ENCODE measurements at regions not wholly inside any gene's neighbourhood (a gene's known extent, or its start where the extent isn't known, plus 50 kb on each side); places are given as distances from the start of the nearest gene placed in this dataset.

- DNase-seq: no peak
- peaks cover 8% of the 10 kb centered on the region for H3K9me3 Mint-ChIP-seq
- no peak for ATAC-seq (ENCODE audit: poor library complexity)
- H3K4me1 Mint-ChIP-seq (ENCODE audit: low read depth): no peaks in the 10 kb centered on the region
- H3K36me3 Mint-ChIP-seq (ENCODE audit: low read depth): no peaks in the 10 kb centered on the region
- no peak for TF ChIP-seq CTCF (IDR thresholded peaks at IDR 0.05)
- Histone ChIP-seq H3K9me3 (ENCODE audit: control insufficient read depth in 1 of 2, insufficient read depth in 1 of 2, low read length in 2 of 2) (peaks cover 0 to 4% of the 10 kb centered on the region in 2 experiments), H3K4me1 (ENCODE audit: insufficient read depth, low read length) (no peaks in the 10 kb centered on the region), H3K27me3 (ENCODE audit: control insufficient read depth in 1 of 2, insufficient read depth in 2 of 2, low read length in 2 of 2) (no peaks in the 10 kb centered on the region), H3K36me3 (ENCODE audit: insufficient read depth, low read length) (no peaks in the 10 kb centered on the region), H3K27ac (ENCODE audit: low read depth in 1 of 2, low read length in 2 of 2) (no peak overlapping the region), H3K4me3 (ENCODE audit: low read length) (no peak overlapping the region)
- H3K27ac Mint-ChIP-seq: no peak overlapping the region
- ChIA-PET CTCF (no interaction called here), POLR2A (no interaction called here)
- no peaks in the 10 kb centered on the region for H3K27me3 Mint-ChIP-seq
- no peak overlapping the region for H3K4me3 Mint-ChIP-seq
- intact Hi-C loops (cut with DNase I, micrococcal nuclease): no loop called here
Measured at GRCh38 chr10:55227967-55228366, 426.9 kb upstream of the PCDH15 start.

- TF ChIP-seq CTCF (IDR thresholded peaks at IDR 0.05): no peak
- Mint-ChIP-seq H3K36me3 (ENCODE audit: low read depth) (no peaks in the 10 kb centered on the region), H3K9me3 (peaks cover 9% of the 10 kb centered on the region), H3K4me1 (ENCODE audit: low read depth) (no peaks in the 10 kb centered on the region), H3K27ac (no peak overlapping the region), H3K4me3 (no peak overlapping the region), H3K27me3 (no peaks in the 10 kb centered on the region)
- DNase-seq: peak in 1 of 14 experiments; percentile 8
- POLR2A ChIA-PET: no interaction called here
- Histone ChIP-seq H3K27ac (ENCODE audit: low read depth in 1 of 2, low read length in 2 of 2) (no peak overlapping the region), H3K9me3 (ENCODE audit: control insufficient read depth in 1 of 2, insufficient read depth in 1 of 2, low read length in 2 of 2) (peaks cover 0 to 7% of the 10 kb centered on the region in 2 experiments), H3K36me3 (ENCODE audit: insufficient read depth, low read length) (no peaks in the 10 kb centered on the region), H3K4me3 (ENCODE audit: low read length) (no peak overlapping the region), H3K27me3 (ENCODE audit: control insufficient read depth in 1 of 2, insufficient read depth in 2 of 2, low read length in 2 of 2) (no peaks in the 10 kb centered on the region), H3K4me1 (ENCODE audit: insufficient read depth, low read length) (no peaks in the 10 kb centered on the region)
- ATAC-seq (ENCODE audit: poor library complexity): no peak
- CTCF ChIA-PET: no interaction called here
- intact Hi-C loops (cut with DNase I, micrococcal nuclease): no loop called here
Measured at GRCh38 chr10:55224007-55224781, 423.2 kb upstream of the PCDH15 start.

DNA sequence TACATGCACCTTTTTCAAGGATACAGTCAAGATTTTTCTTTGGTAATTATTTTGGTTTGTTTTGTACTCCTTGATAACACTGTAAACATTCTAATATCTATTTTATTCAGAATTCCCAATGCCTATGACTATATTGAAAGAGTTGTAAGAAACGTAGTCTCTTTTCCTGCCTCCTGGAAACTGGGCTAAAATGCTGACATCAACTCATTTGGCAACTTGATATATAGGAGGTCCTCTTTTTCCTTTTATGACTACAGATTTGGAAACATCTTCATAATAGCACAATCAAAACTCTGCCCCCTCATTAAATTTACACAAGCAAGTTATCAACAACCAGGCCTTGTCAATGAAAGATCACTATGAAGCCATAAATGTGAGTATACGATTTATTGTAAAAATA, 422.3 kb upstream of the PCDH15 start:
- ATAC-seq (ENCODE audit: poor library complexity) (no peak), DNase-seq (no peak)
- Histone ChIP-seq H3K9me3 (ENCODE audit: control insufficient read depth in 1 of 2, insufficient read depth in 1 of 2, low read length in 2 of 2) (peaks cover 0 to 7% of the 10 kb centered on the region in 2 experiments), H3K4me1 (ENCODE audit: insufficient read depth, low read length) (no peaks in the 10 kb centered on the region), H3K36me3 (ENCODE audit: insufficient read depth, low read length) (no peaks in the 10 kb centered on the region), H3K27ac (ENCODE audit: low read depth in 1 of 2, low read length in 2 of 2) (no peak overlapping the region), H3K27me3 (ENCODE audit: control insufficient read depth in 1 of 2, insufficient read depth in 2 of 2, low read length in 2 of 2) (no peaks in the 10 kb centered on the region), H3K4me3 (ENCODE audit: low read length) (no peak overlapping the region)
- Mint-ChIP-seq H3K4me3 (no peak overlapping the region), H3K27me3 (no peaks in the 10 kb centered on the region), H3K4me1 (ENCODE audit: low read depth) (no peaks in the 10 kb centered on the region), H3K9me3 (peaks cover 9% of the 10 kb centered on the region), H3K36me3 (ENCODE audit: low read depth) (no peaks in the 10 kb centered on the region), H3K27ac (no peak overlapping the region)
- POLR2A ChIA-PET: no interaction called here
- TF ChIP-seq CTCF (IDR thresholded peaks at IDR 0.05): no peak
- intact Hi-C loops (cut with DNase I, micrococcal nuclease): no loop called here
- CTCF ChIA-PET: no interaction called here
